HG02623 (cell line): ENCODE measurements at regions not wholly inside any gene's neighbourhood (a gene's known extent, or its start where the extent isn't known, plus 50 kb on each side); places are given as distances from the start of the nearest gene placed in this dataset.

Experiments used
- ATAC-seq: cut with Tn5 transposase; IDR thresholded peaks from one replicate; pipeline ENCODE4 v1.9.1; 2021; ENCODE audit warnings: moderate library complexity; ENCODE audit not compliant: unreplicated experiment

DNA sequence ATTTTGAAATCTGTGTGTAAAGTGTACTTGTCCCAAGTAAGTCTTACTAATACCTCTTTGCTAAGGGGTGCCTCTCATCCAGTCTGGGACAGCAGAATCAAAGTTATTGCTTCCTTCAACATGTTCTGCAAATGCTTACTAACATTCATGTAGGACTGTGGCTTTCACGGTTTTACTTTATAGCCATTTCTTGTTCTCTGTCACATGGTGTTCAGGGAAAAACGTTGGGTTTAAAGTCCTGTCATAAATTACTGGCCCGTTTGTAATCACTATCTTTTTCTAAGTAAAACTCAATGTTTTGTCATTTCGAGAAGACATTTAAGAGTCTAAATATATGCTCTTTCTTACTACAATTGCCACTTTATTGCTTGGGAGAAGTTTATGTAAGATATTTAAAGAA is 321.1 kb downstream of the STIM2 start:
- no peak for ATAC-seq

DNA sequence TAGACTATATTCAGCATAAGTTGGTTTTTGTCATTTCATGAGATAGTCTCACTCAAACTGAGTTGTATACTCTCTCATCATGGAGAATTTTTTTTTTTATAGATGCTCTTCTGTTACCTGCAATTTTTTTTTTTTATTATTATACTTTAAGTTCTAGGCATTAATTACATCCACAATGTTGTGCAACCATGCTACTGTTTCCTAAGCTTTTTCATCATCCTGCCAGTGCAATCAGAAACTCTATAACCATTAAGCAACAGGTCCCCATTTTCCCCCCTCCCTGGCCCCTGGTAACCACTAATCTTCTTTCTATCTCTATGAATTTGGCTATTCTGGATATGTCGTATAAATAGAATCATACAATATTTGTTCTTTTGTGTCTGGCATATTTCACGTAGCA is 321.6 kb downstream of the STIM2 start:
- ATAC-seq, result no peak

DNA sequence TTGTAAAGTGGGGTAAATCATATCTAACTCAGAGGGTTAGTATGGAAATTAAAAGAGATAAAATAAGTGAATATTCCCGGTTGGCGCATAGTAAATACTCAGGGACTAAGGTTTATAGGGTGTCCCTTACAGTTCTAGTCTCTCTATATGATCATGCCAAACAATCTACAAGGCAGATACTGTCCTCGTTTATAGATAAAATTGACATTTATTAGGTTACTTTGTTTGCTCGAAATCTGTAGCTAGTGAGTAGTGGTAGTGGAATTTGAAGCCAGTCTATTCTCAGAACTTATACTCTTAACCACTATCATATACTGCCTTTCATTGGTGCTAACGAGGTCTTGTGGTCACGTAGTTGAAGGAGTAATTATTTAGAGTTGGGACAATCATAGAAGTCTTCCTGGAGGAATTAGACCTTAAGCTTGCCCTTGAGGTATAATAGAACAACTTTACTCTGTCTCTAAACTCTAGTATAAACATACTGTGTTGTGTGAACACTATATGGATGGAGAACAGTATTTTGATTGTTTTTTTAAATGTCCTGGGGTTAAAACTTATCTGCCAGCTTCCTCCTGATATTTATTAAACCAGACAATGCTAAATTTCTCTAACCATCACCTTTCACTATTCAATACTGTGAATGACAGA is 324.0 kb downstream of the STIM2 start:
- ATAC-seq, result no peak

DNA sequence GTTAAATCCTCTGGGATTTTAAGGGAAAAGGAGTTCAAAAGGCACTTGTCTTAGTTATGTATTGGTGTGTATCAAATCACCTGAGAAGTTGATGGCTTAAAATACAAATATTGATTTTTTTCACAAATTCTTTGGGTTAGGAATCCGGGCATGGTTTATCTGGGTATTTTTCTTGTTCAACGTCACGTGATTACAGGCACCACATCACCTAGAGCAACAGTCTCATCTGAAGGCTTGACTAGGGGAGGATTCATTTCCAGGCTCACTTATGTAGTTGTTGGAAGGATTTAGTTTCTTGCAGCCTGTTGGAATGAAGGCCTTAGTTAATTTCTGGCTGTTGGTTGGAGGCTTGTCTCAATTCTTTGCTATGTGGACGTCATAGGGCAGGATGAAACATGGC is 326.1 kb downstream of the STIM2 start:
- ATAC-seq, result no peak

DNA sequence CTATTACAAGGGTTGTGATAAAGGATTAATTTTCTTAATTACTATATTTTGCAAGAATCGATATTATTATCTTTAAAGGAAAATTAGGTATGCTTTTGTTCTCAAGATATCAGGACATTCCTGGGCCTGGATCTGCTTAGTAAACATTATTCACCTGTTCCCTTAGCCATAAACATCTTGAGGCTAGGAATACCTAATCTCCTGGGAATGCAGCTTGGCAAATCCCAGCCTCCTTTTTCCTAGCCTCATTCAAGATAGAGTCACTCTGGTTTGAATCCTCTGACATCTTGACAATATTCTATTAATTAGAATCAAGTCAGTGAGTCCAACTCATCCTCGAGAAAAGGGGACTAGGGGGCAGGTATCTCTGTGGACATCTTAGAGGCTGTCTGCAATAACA is 327.1 kb downstream of the STIM2 start:
- ATAC-seq, result no peak

DNA sequence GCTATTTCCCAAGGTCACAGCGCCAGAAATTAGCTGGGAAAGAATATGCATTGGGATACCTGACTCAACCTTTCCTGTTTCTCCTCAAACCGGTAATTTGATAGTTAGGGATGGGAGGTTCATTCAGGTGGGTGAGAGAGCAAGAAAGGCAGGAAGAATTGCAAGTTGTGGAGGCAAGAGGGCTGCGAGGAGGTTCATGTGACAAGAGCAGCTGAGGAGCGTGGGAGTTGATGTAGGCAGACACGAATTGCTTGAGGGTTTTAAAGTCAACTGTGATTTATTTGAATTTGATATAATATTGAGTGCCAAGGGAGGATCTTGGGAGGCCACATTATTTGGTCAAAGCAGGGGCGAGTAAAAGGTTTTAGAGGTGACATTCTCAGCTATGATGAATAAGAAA is 329.0 kb downstream of the STIM2 start:
- no peak for ATAC-seq

DNA sequence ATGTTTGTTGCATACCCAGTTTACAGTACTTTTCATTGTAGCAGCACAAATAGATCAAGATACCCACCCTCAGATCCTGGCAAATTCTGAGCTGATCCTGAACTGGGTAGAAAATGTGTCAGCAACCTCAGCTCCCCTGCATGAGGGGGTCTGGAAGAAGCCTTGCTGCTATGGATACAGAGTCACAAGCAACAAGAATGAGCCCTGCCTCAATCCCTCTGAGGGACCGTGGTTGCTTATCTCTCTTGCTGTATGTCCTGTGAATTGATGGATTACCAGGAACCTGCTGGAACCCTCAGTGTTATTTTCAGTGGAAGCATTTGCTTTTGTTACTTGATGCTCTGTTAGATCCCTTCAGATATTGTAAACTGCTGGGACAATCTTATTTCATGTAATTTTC is 331.0 kb downstream of the STIM2 start:
- ATAC-seq, result no peak

DNA sequence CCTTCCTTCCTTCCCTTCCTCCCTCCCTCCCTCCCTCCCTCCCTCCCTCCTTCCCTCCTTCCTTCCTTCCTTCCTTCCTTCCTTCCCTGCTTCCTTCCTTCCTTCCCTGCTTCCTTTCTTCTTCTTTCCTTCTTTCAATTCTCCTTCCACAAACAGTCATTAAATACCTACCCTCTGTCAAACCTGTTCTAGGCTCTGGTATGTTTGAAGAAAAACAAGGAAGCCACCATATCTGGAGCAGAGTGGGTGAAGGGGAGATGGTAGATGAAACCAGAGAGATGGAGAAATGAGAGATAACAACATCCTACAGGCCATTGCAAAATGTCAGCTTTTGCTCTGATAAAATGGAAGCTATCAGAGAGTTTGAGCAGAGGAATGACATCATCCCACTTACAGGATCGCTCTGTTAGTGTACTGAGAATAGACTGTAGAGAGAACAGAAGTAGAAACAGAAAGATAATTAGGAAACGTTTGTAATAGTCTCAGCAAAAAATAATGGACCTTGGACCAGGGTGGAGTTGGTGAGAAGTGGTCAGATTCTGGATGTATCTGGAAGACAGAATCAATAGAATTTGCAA is 334.0 kb downstream of the STIM2 start:
- ATAC-seq, result no peak

DNA sequence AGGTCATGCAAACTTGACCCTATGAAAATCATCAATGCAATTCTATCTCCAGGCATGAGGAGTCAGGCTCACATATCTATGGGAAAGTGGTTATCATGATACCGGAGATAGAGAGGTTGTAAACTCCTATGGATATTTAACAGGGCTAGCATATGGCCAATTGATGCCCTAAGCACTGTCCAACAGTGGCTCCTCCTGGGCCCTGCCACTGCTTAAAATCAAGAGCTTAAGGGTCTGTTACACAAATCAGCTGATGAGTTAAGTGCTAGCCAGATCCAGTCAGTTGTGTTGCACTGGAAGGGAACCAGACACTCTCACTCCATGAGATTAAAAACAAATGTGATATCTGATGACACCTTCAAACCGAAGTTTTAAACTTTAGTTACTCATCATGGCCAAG is 337.6 kb downstream of the STIM2 start:
- no peak for ATAC-seq

DNA sequence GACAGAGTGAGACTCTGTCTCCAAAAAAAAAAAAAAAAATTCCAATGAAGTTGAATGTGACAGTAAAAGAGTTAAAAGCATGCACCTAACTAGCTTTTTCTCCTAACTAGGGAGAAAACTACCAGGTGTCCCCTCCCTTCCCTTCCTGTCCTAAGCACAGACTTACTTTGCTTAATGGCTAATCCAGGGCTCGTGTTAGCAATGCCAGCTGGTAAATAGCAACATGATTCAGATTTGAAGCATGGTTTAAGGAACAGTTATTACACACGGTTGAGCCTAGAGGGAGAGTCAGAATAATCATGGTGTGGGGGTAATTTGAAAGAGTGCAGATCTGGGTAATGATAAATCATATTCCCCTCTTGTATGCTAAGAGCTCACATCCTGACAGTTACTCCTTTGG is 338.3 kb downstream of the STIM2 start:
- no peak for ATAC-seq

DNA sequence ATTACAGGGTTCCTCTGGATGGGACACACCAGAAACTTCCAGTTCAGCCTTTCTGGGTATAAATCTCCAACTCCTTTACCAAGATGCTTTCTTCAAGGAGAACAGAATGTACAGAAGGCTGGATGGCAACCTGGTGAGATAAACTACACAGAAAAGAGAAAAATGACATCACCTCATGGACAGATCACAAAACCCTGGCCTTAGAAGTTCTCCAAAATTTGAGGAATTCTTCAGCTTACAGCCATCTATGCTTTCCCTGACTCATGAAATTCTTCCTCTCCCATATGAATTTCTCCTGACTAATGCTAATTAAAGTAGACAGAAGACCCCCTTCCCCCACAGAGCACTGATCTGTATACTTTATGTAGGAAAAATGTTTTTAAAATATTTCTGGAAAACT is 345.4 kb downstream of the STIM2 start:
- ATAC-seq, result no peak

DNA sequence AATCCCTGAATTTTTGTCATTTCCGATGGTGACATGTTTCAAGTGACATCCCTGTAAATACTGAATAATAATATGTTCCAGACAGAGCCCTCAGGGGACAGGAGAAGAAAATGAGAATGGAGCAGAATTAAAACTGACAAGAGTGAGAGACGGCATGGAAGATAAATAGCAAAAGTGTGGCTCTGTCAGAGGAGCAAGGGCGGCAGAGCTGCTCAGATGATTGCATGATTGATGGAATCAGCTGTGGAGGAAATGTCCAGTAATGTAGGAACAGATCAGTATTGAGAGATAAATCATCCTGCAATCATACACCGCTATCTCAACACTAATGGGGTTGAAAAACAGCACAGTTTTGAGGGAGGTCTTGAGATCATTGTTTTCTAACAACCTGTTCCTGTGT is 350.3 kb downstream of the STIM2 start:
- no peak for ATAC-seq

DNA sequence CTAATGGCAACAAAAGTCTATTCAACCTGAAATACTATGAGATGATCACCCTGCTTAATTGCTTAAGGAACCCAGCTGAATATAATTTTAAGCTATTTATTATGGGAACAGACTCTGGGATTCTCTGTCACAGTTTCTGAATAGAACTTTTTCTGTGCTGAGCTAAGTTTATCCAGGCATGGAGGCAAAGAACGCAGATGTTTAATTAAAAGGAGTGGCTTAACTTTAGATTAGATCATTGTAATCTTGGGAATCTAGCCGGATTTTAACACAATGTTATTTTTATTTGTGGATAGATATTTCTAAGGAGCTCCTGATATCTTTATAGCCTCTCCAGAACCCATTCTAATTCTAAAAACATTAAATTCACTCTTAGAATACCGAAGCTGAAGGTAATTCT is 353.4 kb downstream of the STIM2 start:
- no peak for ATAC-seq

DNA sequence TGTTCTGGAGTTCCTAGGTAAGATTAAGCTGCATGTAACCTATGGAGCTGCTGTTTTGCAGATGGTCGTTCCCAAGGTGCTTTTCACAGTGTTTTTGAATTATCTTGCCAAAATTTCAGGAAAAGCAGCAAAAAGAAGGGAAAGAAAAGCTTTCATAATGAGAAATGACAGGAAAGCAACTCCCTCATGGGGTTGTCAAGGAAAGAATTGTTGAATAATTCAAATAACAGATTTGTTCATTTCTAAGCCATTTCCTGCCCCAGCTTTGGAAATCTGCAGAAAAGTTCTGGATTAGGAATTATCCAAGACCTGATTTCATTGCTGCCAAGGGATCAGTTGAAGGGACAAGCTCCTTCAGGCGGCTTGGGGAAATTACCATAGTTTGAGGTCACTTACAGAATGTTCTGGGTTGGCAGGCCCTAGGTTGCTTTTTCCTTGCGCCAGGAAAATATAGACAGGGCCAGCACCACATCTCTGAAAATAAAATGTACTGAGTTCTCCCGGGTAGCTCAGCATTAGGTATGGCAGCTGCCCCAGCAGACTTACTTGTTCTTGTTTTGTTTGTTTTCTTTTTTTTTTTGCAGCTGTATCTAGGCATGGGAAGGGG is 354.7 kb downstream of the STIM2 start:
- ATAC-seq, result no peak

DNA sequence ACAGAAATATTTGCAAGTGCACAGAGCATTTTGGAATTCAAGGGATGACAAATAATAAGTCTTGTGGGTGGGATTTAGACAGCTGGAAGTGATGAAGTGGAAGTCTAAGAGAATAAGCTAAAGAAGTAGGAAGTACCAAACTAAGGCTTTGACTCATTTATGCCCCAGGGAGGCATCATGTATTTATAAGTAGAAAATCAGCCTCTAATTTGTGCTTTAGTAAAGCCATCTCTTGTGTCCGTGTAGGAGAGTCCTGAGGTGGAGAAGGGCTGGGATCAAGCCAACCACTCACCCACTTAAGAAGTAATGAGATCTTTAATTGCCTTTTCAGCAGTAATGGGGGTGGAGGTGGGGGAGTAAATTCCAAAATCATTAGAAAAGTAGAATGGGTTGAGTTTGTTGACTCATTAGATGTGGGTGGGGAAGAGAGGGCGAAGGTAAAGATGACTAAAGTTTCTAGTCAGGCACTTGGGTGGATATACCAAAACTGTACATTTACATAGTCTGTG is 356.7 kb downstream of the STIM2 start:
- no peak for ATAC-seq

DNA sequence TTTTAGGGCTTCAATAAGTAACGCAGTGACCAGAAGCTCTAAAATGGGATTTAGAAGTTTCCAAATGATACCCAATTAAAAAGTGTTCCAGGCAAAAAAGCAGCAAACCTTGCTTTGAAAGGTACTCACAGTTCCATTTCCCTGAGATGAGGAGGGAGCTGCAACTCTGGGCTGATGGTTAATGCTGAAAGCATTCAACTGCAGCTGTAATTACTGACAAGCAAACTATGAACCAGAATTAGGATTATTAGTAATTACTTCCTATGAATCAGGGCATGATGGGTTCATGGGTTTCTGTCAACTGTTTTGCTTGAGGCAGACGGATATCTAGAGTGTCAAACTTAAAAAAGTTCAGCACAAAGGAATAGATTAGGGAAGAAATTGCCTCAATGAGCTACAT is 357.4 kb downstream of the STIM2 start:
- ATAC-seq, result no peak

DNA sequence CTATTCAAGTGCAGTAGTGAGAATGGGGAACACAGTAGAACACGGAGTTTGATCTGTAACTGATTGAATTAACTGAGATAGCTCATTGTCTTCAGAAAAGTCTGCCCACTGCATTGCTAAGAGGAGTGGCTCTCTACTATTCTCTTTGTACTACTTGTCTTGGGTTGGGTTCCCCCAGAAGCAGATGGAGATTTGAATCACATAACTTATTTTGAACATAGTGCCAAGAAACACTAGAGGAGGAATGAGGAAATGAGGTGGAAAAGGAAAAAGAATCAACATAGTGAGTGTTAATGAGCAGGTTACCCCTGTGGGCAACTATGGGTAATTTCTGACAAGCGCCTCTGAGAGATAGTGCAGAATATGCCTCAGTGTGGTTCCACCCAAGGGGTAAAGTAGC is 362.7 kb downstream of the STIM2 start:
- ATAC-seq, result no peak

DNA sequence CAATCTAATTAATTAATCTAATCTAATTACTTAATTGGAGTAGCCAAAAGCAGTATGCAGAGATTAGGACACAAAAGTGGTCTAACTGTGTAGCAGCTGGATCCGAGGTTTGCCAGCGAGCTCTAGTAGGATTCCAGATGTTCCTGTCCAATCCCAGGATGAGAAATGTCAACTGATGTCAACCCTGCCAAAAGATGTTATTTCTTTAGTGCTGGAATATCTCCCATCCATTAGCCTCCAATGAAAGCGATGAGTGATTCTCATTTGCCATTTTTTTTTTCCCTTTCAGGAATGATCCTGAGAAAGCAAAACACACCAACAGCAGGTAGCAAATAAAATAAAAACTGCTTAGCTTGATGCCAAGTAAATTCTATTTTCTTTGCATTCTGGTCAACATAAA is 372.9 kb downstream of the STIM2 start:
- no peak for ATAC-seq

DNA sequence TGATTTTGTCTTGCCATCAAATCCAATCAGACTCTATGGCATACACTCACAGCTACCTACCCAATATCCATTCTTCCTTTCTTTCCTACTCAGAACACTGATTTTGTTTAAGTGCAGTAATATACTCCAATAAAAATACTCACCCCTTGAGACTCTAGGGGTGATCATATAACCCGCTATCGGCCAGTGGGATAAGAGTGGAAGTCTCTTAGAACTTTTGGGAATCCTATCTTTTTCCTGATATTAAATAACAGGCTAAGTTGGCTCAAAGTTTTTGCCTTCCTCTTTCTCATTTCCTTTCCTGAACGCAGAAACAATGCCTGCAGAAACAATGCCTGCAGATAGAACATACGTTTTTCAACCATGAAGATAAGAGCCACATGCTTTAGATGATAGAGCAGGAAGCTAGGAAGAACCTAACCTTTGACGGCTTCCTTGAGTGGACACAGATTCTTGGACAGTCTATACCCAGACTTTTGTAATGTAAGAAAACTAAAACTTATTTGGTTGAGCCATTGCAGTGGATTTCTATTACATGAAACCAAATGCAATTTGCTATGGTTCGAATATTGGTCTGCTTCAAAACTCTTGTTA is 373.8 kb downstream of the STIM2 start:
- ATAC-seq, result no peak

DNA sequence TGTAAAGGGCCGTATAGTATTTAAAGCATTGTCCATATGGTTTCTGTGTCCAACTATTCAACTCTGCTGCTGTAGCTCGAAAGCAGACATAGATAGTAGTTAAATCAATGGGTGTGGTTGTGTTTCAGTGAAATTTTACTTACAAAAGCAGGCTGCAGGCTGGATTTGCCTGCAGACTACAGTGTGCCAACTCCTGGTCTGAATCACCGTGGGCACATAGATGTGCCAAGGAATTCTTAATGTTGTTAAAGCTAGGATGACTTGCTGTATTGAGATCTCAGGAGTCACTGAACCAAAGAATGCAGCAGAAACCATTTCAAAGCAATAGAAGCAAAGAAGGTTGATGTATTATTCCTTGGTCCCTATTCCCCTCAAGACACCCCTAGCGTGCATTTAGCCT is 379.0 kb downstream of the STIM2 start:
- ATAC-seq, result no peak

DNA sequence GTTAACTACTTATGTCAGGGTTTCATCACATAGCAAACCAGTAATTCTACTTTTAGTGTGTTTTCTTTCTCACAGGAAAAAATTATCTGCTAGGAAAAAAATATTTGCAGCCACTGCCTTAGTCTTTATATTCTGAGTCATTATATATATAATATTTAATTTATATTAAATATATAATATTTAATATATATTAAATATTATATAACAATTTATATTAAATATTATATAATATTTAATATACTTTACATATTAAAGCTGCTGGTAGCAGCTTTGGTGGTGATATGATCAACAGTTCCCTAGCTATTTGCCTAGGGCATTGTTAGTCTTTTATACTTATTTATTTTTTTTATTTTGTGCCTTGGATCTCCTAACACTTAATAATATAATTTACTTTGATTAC is 381.6 kb downstream of the STIM2 start:
- ATAC-seq, result no peak

DNA sequence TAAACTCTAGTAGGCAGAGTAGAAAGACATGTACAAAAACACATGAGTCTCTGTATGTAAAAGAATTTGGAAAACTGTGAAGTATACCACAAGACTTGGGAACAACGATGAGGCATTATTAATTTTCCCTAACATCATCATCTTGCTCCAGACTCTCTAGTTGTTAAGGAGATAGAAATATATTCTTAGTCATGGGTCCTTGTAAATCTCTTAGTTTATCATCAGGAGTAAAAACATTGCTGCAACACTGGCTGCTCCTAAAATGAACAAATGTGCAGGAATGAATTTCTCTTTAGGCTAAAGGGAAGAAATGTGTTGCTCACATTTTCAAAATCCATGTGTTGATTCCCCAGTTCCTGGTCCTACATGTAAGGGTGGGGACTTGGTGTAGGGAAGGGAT is 384.6 kb downstream of the STIM2 start:
- ATAC-seq, result no peak
